IMR-90 (cell line): ENCODE measurements at regions not wholly inside any gene's neighbourhood (a gene's known extent, or its start where the extent isn't known, plus 50 kb on each side); places are given as distances from the start of the nearest gene placed in this dataset.

Experiments
- ATAC-seq: fragments of 200-7000 bp; cut with Tn5 transposase; 2 replicates; pipeline ENCODE4 v1.9.1; 2020; ENCODE audit warnings: low read depth, mild to moderate bottlenecking, moderate library complexity
- BruUV-seq: library from RNA; stranded (reverse); fragments of 400-500 nt; replicated peaks from 2 replicates; lab custom pipeline; 2021; lab: Mats Ljungman, UMichigan
- CTCF ChIA-PET: fragments of 300-600 bp; formaldehyde crosslinking; extraction: SDS; loops from one replicate; lab custom pipeline; 2021; ENCODE audit warnings: antibody characterized with exemption; lab: Yijun Ruan, JAX
- POLR2A ChIA-PET: fragments of 300-600 bp; sonication (Branson Sonifier 250); formaldehyde crosslinking; loops from one replicate; lab custom pipeline; 2022; ENCODE audit warnings: antibody characterized with exemption; ENCODE audit not compliant: unreplicated experiment; lab: Charles Lee
- DNase-seq: peaks from one replicate; pipeline ENCODE4 v3.0.0; 2013
- H2AFZ ChIP-seq: replicated peaks from 2 replicates; pipeline ENCODE3; 2013; ENCODE audit warnings: low read length, mild to moderate bottlenecking; ENCODE audit not compliant: poor library complexity
- H2AK5ac ChIP-seq: 2 replicates; pipeline ENCODE4 v1.6.1; 2013; ENCODE audit warnings: low read depth, low read length, inconsistent platforms
- H2AK9ac ChIP-seq: replicated peaks from 2 replicates; pipeline ENCODE3; 2013; ENCODE audit warnings: mild to moderate bottlenecking, low read depth, low read length, moderate library complexity; ENCODE audit not compliant: poor library complexity
- H2BK120ac ChIP-seq: 2 replicates; pipeline ENCODE4 v1.6.1; 2013; ENCODE audit warnings: low read depth, low read length, inconsistent platforms
- H2BK15ac ChIP-seq: 3 replicates; pipeline ENCODE4 v1.6.1; 2013; ENCODE audit warnings: low read depth, low read length, inconsistent platforms
- H2BK20ac ChIP-seq: 2 replicates; pipeline ENCODE4 v1.6.1; 2013; ENCODE audit warnings: low read depth, mild to moderate bottlenecking, inconsistent platforms, low read length, moderate library complexity
- H2BK5ac ChIP-seq: 2 replicates; pipeline ENCODE4 v1.6.1; 2013; ENCODE audit warnings: mild to moderate bottlenecking, low read depth, low read length, inconsistent platforms; ENCODE audit not compliant: poor library complexity, severe bottlenecking
- H3K14ac ChIP-seq: replicated peaks from 2 replicates; pipeline ENCODE4 v1.6.1; 2013; ENCODE audit warnings: low read depth, low read length, inconsistent platforms
- H3K18ac ChIP-seq: 2 replicates; pipeline ENCODE4 v1.6.1; 2013; ENCODE audit warnings: low read depth, low read length, control low read depth
- H3K23ac ChIP-seq: 2 replicates; pipeline ENCODE4 v1.6.1; 2013; ENCODE audit warnings: low read depth, low read length, inconsistent platforms
- H3K27ac ChIP-seq: 2 replicates; pipeline ENCODE4 v1.5.1; 2013; ENCODE audit warnings: mild to moderate bottlenecking, control low read depth, low read length; ENCODE audit not compliant: insufficient read depth
- H3K27me3 ChIP-seq: 2 replicates; pipeline ENCODE4 v1.6.1; 2013; ENCODE audit warnings: low read length; ENCODE audit not compliant: control insufficient read depth, insufficient read depth
- H3K36me3 ChIP-seq: 2 replicates; pipeline ENCODE4 v1.6.1; 2013; ENCODE audit warnings: low read length, mixed read lengths; ENCODE audit not compliant: control insufficient read depth, insufficient read depth
- H3K4ac ChIP-seq: 2 replicates; pipeline ENCODE4 v1.6.1; 2013; ENCODE audit warnings: low read depth, low read length, inconsistent platforms
- H3K4me1 ChIP-seq: 2 replicates; pipeline ENCODE4 v1.6.1; 2013; ENCODE audit warnings: low read length, mixed read lengths; ENCODE audit not compliant: control insufficient read depth, insufficient read depth
- H3K4me2 ChIP-seq: 2 replicates; pipeline ENCODE4 v1.6.1; 2013; ENCODE audit warnings: low read depth, mild to moderate bottlenecking, control low read depth, low read length, moderate library complexity
- H3K4me3 ChIP-seq: 2 replicates; pipeline ENCODE4 v1.5.1; 2013; ENCODE audit warnings: low read depth, mild to moderate bottlenecking, control low read depth, low read length, moderate library complexity; ENCODE audit not compliant: insufficient read depth
- H3K56ac ChIP-seq: 2 replicates; pipeline ENCODE4 v1.6.1; 2013; ENCODE audit warnings: low read length, inconsistent platforms; ENCODE audit not compliant: insufficient read depth; ENCODE audit errors: extremely low read depth
- H3K79me1 ChIP-seq, 2 experiments: 2 replicates each; pipeline ENCODE4 v1.6.1; 2013; ENCODE audit warnings: low read length in 2 of 2, inconsistent platforms in 1 of 2, low read depth in 1 of 2
- H3K9ac ChIP-seq: 2 replicates; pipeline ENCODE4 v1.6.1; 2013; ENCODE audit warnings: low read depth, low read length, control low read depth
- H3K9me1 ChIP-seq: 2 replicates; pipeline ENCODE4 v1.6.1; 2013; ENCODE audit warnings: low read length, inconsistent platforms; ENCODE audit not compliant: insufficient read depth
- H3K9me3 ChIP-seq: 2 replicates; pipeline ENCODE4 v1.6.1; 2013; ENCODE audit warnings: low read length; ENCODE audit not compliant: control insufficient read depth, insufficient read depth
- H4K20me1 ChIP-seq: 2 replicates; pipeline ENCODE4 v1.6.1; 2013; ENCODE audit warnings: low read length, inconsistent platforms; ENCODE audit not compliant: insufficient read depth
- H4K5ac ChIP-seq: 2 replicates; pipeline ENCODE4 v1.6.1; 2013; ENCODE audit warnings: mild to moderate bottlenecking, low read depth, low read length, control low read depth
- H4K8ac ChIP-seq, 2 experiments: 2 replicates each; pipeline ENCODE4 v1.6.1; 2013; ENCODE audit warnings: low read depth in 2 of 2, low read length in 2 of 2, control low read depth in 1 of 2, inconsistent platforms in 1 of 2
- H4K91ac ChIP-seq: 2 replicates; pipeline ENCODE4 v1.6.1; 2013; ENCODE audit warnings: low read depth, low read length, inconsistent platforms; ENCODE audit not compliant: insufficient read depth
- BHLHE40 ChIP-seq: fragments of 150-350 bp; IDR thresholded peaks from 2 replicates; pipeline ENCODE4 v1.6.1; 2016; ENCODE audit warnings: mild to moderate bottlenecking, low read depth, low read length
- CEBPB ChIP-seq: IDR thresholded peaks from 2 replicates; pipeline ENCODE4 v1.6.1; 2012; ENCODE audit warnings: low read depth, low read length, improper control_type of control experiment
- FOS ChIP-seq: fragments of 150-350 bp; IDR thresholded peaks from 2 replicates; pipeline ENCODE4 v1.6.1; 2016; ENCODE audit warnings: low read depth, low read length
- MXI1 ChIP-seq: IDR thresholded peaks from 2 replicates; pipeline ENCODE4 v1.6.1; 2012; ENCODE audit warnings: low read depth, mild to moderate bottlenecking, low read length, moderate library complexity, borderline replicate concordance
- NFE2L2 ChIP-seq: fragments of 150-350 bp; IDR thresholded peaks from 2 replicates; pipeline ENCODE4 v1.6.1; 2016; ENCODE audit warnings: low read depth, mild to moderate bottlenecking, low read length
- RAD21 ChIP-seq: IDR thresholded peaks from 2 replicates; pipeline ENCODE4 v1.6.1; 2012; ENCODE audit warnings: low read length, improper control_type of control experiment
- RCOR1 ChIP-seq: IDR thresholded peaks from 2 replicates; pipeline ENCODE4 v1.6.1; 2012; ENCODE audit warnings: mild to moderate bottlenecking, low read length, improper control_type of control experiment; ENCODE audit not compliant: insufficient replicate concordance
- RFX5 ChIP-seq: IDR thresholded peaks from 2 replicates; pipeline ENCODE4 v1.8.0; 2012; ENCODE audit warnings: low read depth, mild to moderate bottlenecking, low read length, moderate library complexity
- WGBS, 2 experiments: methylation state at CpG; one replicate each; pipeline versions ENCODE4 v1.1.5 to v1.1.7; 2013; ENCODE audit warnings: missing lambda C conversion rate in 2 of 2; ENCODE audit not compliant: insufficient read length in 1 of 2; ENCODE audit errors: extremely low coverage in 2 of 2; 5-methylcytosine and 5-hydroxymethylcytosine counted together
- dilution Hi-C: fragments of 300-500 bp; cut with HindIII; formaldehyde crosslinking; loops from one replicate; pipeline ENCODE4 v1.14.3; 2018; ENCODE audit warnings: low sequenced_read_pairs; ENCODE audit not compliant: unreplicated experiment
- in situ Hi-C: fragments of 300-500 bp; cut with MboI; formaldehyde crosslinking; loops from 3 replicates; pipeline ENCODE4 v1.14.3; 2019; ENCODE audit warnings: low sequenced_read_pairs, inconsistent platforms, mixed read lengths
- intact Hi-C: fragments of 100-400 bp; cut with micrococcal nuclease; formaldehyde crosslinking; loops from 2 replicates; pipeline ENCODE4 v1.10.0; 2022

GRCh38 chr11:27875831-27876775, 175.8 kb upstream of the BDNF start:
- Histone ChIP-seq H4K8ac (no peak overlapping the region), H3K9ac (no peak overlapping the region), H3K4me1 (no peaks in the 10 kb centered on the region), H3K14ac (no peak overlapping the region), H2BK15ac (no peak overlapping the region), H2AK5ac (no peak overlapping the region), H3K9me1 (no peaks in the 10 kb centered on the region), H4K5ac (no peak overlapping the region), H2BK5ac (no peak overlapping the region), H3K79me1 (no peaks in the 10 kb centered on the region), H3K4me2 (no peak overlapping the region), H3K27me3 (no peaks in the 10 kb centered on the region), H3K27ac (no peak overlapping the region), H2BK20ac (no peak overlapping the region), H4K91ac (no peak overlapping the region), H3K9me3 (peaks cover 5% of the 10 kb centered on the region), H2AFZ (no peak overlapping the region), H3K23ac (no peak overlapping the region), H2AK9ac (no peak overlapping the region), H3K4ac (no peak overlapping the region), H2BK120ac (no peak overlapping the region), H4K20me1 (no peaks in the 10 kb centered on the region), H3K36me3 (no peaks in the 10 kb centered on the region), H3K18ac (no peak overlapping the region), H3K56ac (no peak overlapping the region), H3K4me3 (no peak overlapping the region)
- ChIA-PET POLR2A (no interaction called here), CTCF (no interaction called here)
- dilution Hi-C loops (no loop called here), in situ Hi-C loops (no loop called here), intact Hi-C loops (no loop called here)
- no peak for DNase-seq
- no peak for TF ChIP-seq RFX5
- no peak for TF ChIP-seq CEBPB
- TF ChIP-seq RCOR1 = no peak
- TF ChIP-seq FOS = 0 out of 2 replicates have a peak, but pooled peaks have one; percentile 8
- TF ChIP-seq MXI1 = no peak
- no peak for TF ChIP-seq BHLHE40
- TF ChIP-seq RAD21 = no peak
- no peak for TF ChIP-seq NFE2L2
- BruUV-seq = no TSS peak
- no peak for ATAC-seq
- WGBS, 2 experiments = 100% methylated on average over 1 of the region's 3 CpGs; no CpG with 5 or more reads in 1 of the 2 experiments
